ENCODE measurements at regions not wholly inside any gene's neighbourhood (a gene's known extent, or its start where the extent isn't known, plus 50 kb on each side); places are given as distances from the start of the nearest gene placed in this dataset.

- H3K4me1 ChIP-seq (ENCODE audit: control insufficient read depth in 3 of 3, insufficient read depth in 3 of 3, low read length in 3 of 3) = peaks cover 0 to 12% (median under 1%) of the 10 kb centered on the region in 3 donors
- no peak overlapping the region for H3K9ac ChIP-seq (ENCODE audit: low read depth in 1 of 3, low read length in 3 of 3)
- no peaks in the 10 kb centered on the region for H3K27me3 ChIP-seq (ENCODE audit: control insufficient read depth in 3 of 3, insufficient read depth in 3 of 3, low read length in 3 of 3)
- no peaks in the 10 kb centered on the region for H3K36me3 ChIP-seq (ENCODE audit: control insufficient read depth in 3 of 3, insufficient read depth in 3 of 3, low read length in 3 of 3)
- H3K27ac ChIP-seq (ENCODE audit: low read depth, low read length) = no peak overlapping the region
- H3K9me3 ChIP-seq (ENCODE audit: control insufficient read depth in 3 of 3, low read length in 3 of 3) = no peaks in the 10 kb centered on the region
- H3K4me3 ChIP-seq (ENCODE audit: low read length in 3 of 3) = no peak overlapping the region
These were observed 216.8 kb downstream of the RPS24 start for GRCh38 chr10:78250313-78251015.

- Histone ChIP-seq H3K9ac (ENCODE audit: low read depth in 1 of 3, low read length in 3 of 3) (no peak overlapping the region), H3K4me3 (ENCODE audit: low read length in 3 of 3) (no peak overlapping the region), H3K36me3 (ENCODE audit: control insufficient read depth in 3 of 3, insufficient read depth in 3 of 3, low read length in 3 of 3) (no peaks in the 10 kb centered on the region), H3K4me1 (ENCODE audit: control insufficient read depth in 3 of 3, insufficient read depth in 3 of 3, low read length in 3 of 3) (peaks cover 2 to 17% (median 6%) of the 10 kb centered on the region in 3 donors), H3K27ac (ENCODE audit: low read depth, low read length) (no peak overlapping the region), H3K9me3 (ENCODE audit: control insufficient read depth in 3 of 3, low read length in 3 of 3) (no peaks in the 10 kb centered on the region), H3K27me3 (ENCODE audit: control insufficient read depth in 3 of 3, insufficient read depth in 3 of 3, low read length in 3 of 3) (no peaks in the 10 kb centered on the region)
These were observed 217.3 kb downstream of the RPS24 start for GRCh38 chr10:78251016-78251385.

- H3K27me3 ChIP-seq (ENCODE audit: control insufficient read depth in 3 of 3, insufficient read depth in 3 of 3, low read length in 3 of 3) = no peaks in the 10 kb centered on the region
- H3K9ac ChIP-seq (ENCODE audit: low read depth in 1 of 3, low read length in 3 of 3) = no peak overlapping the region
- no peak overlapping the region for H3K27ac ChIP-seq (ENCODE audit: low read depth, low read length)
- no peaks in the 10 kb centered on the region for H3K36me3 ChIP-seq (ENCODE audit: control insufficient read depth in 3 of 3, insufficient read depth in 3 of 3, low read length in 3 of 3)
- no peaks in the 10 kb centered on the region for H3K9me3 ChIP-seq (ENCODE audit: control insufficient read depth in 3 of 3, low read length in 3 of 3)
- no peak overlapping the region for H3K4me3 ChIP-seq (ENCODE audit: low read length in 3 of 3)
- peaks cover 3 to 22% (median 11%) of the 10 kb centered on the region in 3 donors for H3K4me1 ChIP-seq (ENCODE audit: control insufficient read depth in 3 of 3, insufficient read depth in 3 of 3, low read length in 3 of 3)
These were observed 218.6 kb downstream of the RPS24 start for GRCh38 chr10:78252286-78252685.

- Histone ChIP-seq H3K27ac (ENCODE audit: low read depth, low read length) (no peak overlapping the region), H3K36me3 (ENCODE audit: control insufficient read depth in 3 of 3, insufficient read depth in 3 of 3, low read length in 3 of 3) (no peaks in the 10 kb centered on the region), H3K4me3 (ENCODE audit: low read length in 3 of 3) (no peak overlapping the region), H3K4me1 (ENCODE audit: control insufficient read depth in 3 of 3, insufficient read depth in 3 of 3, low read length in 3 of 3) (peaks cover 3 to 18% (median 11%) of the 10 kb centered on the region in 3 donors), H3K9ac (ENCODE audit: low read depth in 1 of 3, low read length in 3 of 3) (no peak overlapping the region), H3K9me3 (ENCODE audit: control insufficient read depth in 3 of 3, low read length in 3 of 3) (no peaks in the 10 kb centered on the region), H3K27me3 (ENCODE audit: control insufficient read depth in 3 of 3, insufficient read depth in 3 of 3, low read length in 3 of 3) (no peaks in the 10 kb centered on the region)
These were observed 219.6 kb downstream of the RPS24 start for GRCh38 chr10:78253063-78253853.

GRCh38 chr10:78254013-78254412 is 220.3 kb downstream of the RPS24 start:
- Histone ChIP-seq H3K4me1 (ENCODE audit: control insufficient read depth in 3 of 3, insufficient read depth in 3 of 3, low read length in 3 of 3) (peaks cover 3 to 12% (median 11%) of the 10 kb centered on the region in 3 donors), H3K9me3 (ENCODE audit: control insufficient read depth in 3 of 3, low read length in 3 of 3) (no peaks in the 10 kb centered on the region), H3K9ac (ENCODE audit: low read depth in 1 of 3, low read length in 3 of 3) (no peak overlapping the region), H3K27me3 (ENCODE audit: control insufficient read depth in 3 of 3, insufficient read depth in 3 of 3, low read length in 3 of 3) (no peaks in the 10 kb centered on the region), H3K36me3 (ENCODE audit: control insufficient read depth in 3 of 3, insufficient read depth in 3 of 3, low read length in 3 of 3) (no peaks in the 10 kb centered on the region), H3K4me3 (ENCODE audit: low read length in 3 of 3) (no peak overlapping the region), H3K27ac (ENCODE audit: low read depth, low read length) (no peak overlapping the region)

GRCh38 chr10:78255214-78255613 is 221.6 kb downstream of the RPS24 start:
- no peaks in the 10 kb centered on the region for H3K9me3 ChIP-seq (ENCODE audit: control insufficient read depth in 3 of 3, low read length in 3 of 3)
- H3K36me3 ChIP-seq (ENCODE audit: control insufficient read depth in 3 of 3, insufficient read depth in 3 of 3, low read length in 3 of 3) = no peaks in the 10 kb centered on the region
- H3K27me3 ChIP-seq (ENCODE audit: control insufficient read depth in 3 of 3, insufficient read depth in 3 of 3, low read length in 3 of 3) = no peaks in the 10 kb centered on the region
- H3K9ac ChIP-seq (ENCODE audit: low read depth in 1 of 3, low read length in 3 of 3) = no peak overlapping the region
- H3K4me1 ChIP-seq (ENCODE audit: control insufficient read depth in 3 of 3, insufficient read depth in 3 of 3, low read length in 3 of 3) = peaks cover 6 to 20% (median 16%) of the 10 kb centered on the region in 3 donors
- H3K27ac ChIP-seq (ENCODE audit: low read depth, low read length) = no peak overlapping the region
- H3K4me3 ChIP-seq (ENCODE audit: low read length in 3 of 3) = no peak overlapping the region

GRCh38 chr10:78255796-78256638 is 222.4 kb downstream of the RPS24 start:
- Histone ChIP-seq H3K36me3 (ENCODE audit: control insufficient read depth in 3 of 3, insufficient read depth in 3 of 3, low read length in 3 of 3) (no peaks in the 10 kb centered on the region), H3K27me3 (ENCODE audit: control insufficient read depth in 3 of 3, insufficient read depth in 3 of 3, low read length in 3 of 3) (no peaks in the 10 kb centered on the region), H3K9ac (ENCODE audit: low read depth in 1 of 3, low read length in 3 of 3) (no peak overlapping the region)

GRCh38 chr10:78258323-78259030 is 224.8 kb downstream of the RPS24 start:
- H3K9ac ChIP-seq (ENCODE audit: low read depth in 1 of 3, low read length in 3 of 3) = no peak overlapping the region

More at GRCh38 chr10:78255796-78256638, 222.4 kb downstream of the RPS24 start:
- Histone ChIP-seq H3K27ac (ENCODE audit: low read depth, low read length) (peak overlapping the region; percentile 55), H3K9me3 (ENCODE audit: control insufficient read depth in 3 of 3, low read length in 3 of 3) (no peaks in the 10 kb centered on the region), H3K4me1 (ENCODE audit: control insufficient read depth in 3 of 3, insufficient read depth in 3 of 3, low read length in 3 of 3) (peaks cover 7 to 20% (median 16%) of the 10 kb centered on the region in 3 donors), H3K4me3 (ENCODE audit: low read length in 3 of 3) (no peak overlapping the region)

GRCh38 chr10:78259391-78259790 is 225.7 kb downstream of the RPS24 start:
- no peaks in the 10 kb centered on the region for H3K36me3 ChIP-seq (ENCODE audit: control insufficient read depth in 3 of 3, insufficient read depth in 3 of 3, low read length in 3 of 3)
- H3K27ac ChIP-seq (ENCODE audit: low read depth, low read length) = no peak overlapping the region
- H3K9ac ChIP-seq (ENCODE audit: low read depth in 1 of 3, low read length in 3 of 3) = no peak overlapping the region
- H3K4me1 ChIP-seq (ENCODE audit: control insufficient read depth in 3 of 3, insufficient read depth in 3 of 3, low read length in 3 of 3) = peaks cover 7 to 20% (median 16%) of the 10 kb centered on the region in 3 donors
- H3K27me3 ChIP-seq (ENCODE audit: control insufficient read depth in 3 of 3, insufficient read depth in 3 of 3, low read length in 3 of 3) = no peaks in the 10 kb centered on the region
- H3K4me3 ChIP-seq (ENCODE audit: low read length in 3 of 3) = no peak overlapping the region
- H3K9me3 ChIP-seq (ENCODE audit: control insufficient read depth in 3 of 3, low read length in 3 of 3) = no peaks in the 10 kb centered on the region

More at GRCh38 chr10:78258323-78259030, 224.8 kb downstream of the RPS24 start:
- H3K4me3 ChIP-seq (ENCODE audit: low read length in 3 of 3) = no peak overlapping the region
- H3K4me1 ChIP-seq (ENCODE audit: control insufficient read depth in 3 of 3, insufficient read depth in 3 of 3, low read length in 3 of 3) = peaks cover 7 to 20% (median 16%) of the 10 kb centered on the region in 3 donors
- no peaks in the 10 kb centered on the region for H3K27me3 ChIP-seq (ENCODE audit: control insufficient read depth in 3 of 3, insufficient read depth in 3 of 3, low read length in 3 of 3)
- H3K36me3 ChIP-seq (ENCODE audit: control insufficient read depth in 3 of 3, insufficient read depth in 3 of 3, low read length in 3 of 3) = no peaks in the 10 kb centered on the region
- H3K27ac ChIP-seq (ENCODE audit: low read depth, low read length) = no peak overlapping the region
- H3K9me3 ChIP-seq (ENCODE audit: control insufficient read depth in 3 of 3, low read length in 3 of 3) = no peaks in the 10 kb centered on the region
